ENCODE measurements at regions not wholly inside any gene's neighbourhood (a gene's known extent, or its start where the extent isn't known, plus 50 kb on each side); places are given as distances from the start of the nearest gene placed in this dataset.
"Not testable (repeated sequence)": the region's sequence is repeated elsewhere in the genome, so short reads cannot be mapped to it uniquely, and the experiment has no call there.

- no peak for DNase-seq (ENCODE audit: low spot score)
Measured at GRCh38 chr21:39000496-39000895, 182.8 kb downstream of the PSMG1 start.

- no peak for DNase-seq (ENCODE audit: low spot score)
Measured at GRCh38 chr21:38999161-38999560, 184.1 kb downstream of the PSMG1 start.

- not testable (repeated sequence) for DNase-seq (ENCODE audit: low spot score)
Measured at GRCh38 chr21:38998281-38998680, 185.0 kb downstream of the PSMG1 start.

- DNase-seq (ENCODE audit: low spot score), result not testable (repeated sequence)
Measured at GRCh38 chr21:38997843-38998175, 185.4 kb downstream of the PSMG1 start.

- DNase-seq (ENCODE audit: low spot score), result no peak
Measured at GRCh38 chr21:38997051-38997842, 186.0 kb downstream of the PSMG1 start.

- DNase-seq (ENCODE audit: low spot score), result no peak
Measured at GRCh38 chr21:38996355-38996754, 186.9 kb downstream of the PSMG1 start.

- DNase-seq (ENCODE audit: low spot score), result no peak
Measured at GRCh38 chr21:38995731-38996130, 187.5 kb downstream of the PSMG1 start.

GRCh38 chr21:38995071-38995669, 188.1 kb downstream of the PSMG1 start:
- no peak for DNase-seq (ENCODE audit: low spot score)

GRCh38 chr21:38994042-38994441, 188.3 kb downstream of the ETS2 start:
- no peak for DNase-seq (ENCODE audit: low spot score)

- DNase-seq (ENCODE audit: low spot score), result peak; percentile 80
Measured at GRCh38 chr21:38993561-38993960, 187.8 kb downstream of the ETS2 start.

GRCh38 chr21:38992737-38993136, 187.0 kb downstream of the ETS2 start:
- DNase-seq (ENCODE audit: low spot score), result no peak

GRCh38 chr21:38990424-38990794, 184.7 kb downstream of the ETS2 start:
- DNase-seq (ENCODE audit: low spot score), result no peak

- peak; percentile 69 for DNase-seq (ENCODE audit: low spot score)
Measured at GRCh38 chr21:38989745-38990423, 184.2 kb downstream of the ETS2 start.

GRCh38 chr21:38989379-38989744, 183.6 kb downstream of the ETS2 start:
- DNase-seq (ENCODE audit: low spot score), result no peak

GRCh38 chr21:38988509-38989378, 183.0 kb downstream of the ETS2 start:
- no peak for DNase-seq (ENCODE audit: low spot score)

GRCh38 chr21:38987633-38988508, 182.1 kb downstream of the ETS2 start:
- DNase-seq (ENCODE audit: low spot score), result no peak

GRCh38 chr21:38986806-38987632, 181.3 kb downstream of the ETS2 start:
- DNase-seq (ENCODE audit: low spot score), result no peak

GRCh38 chr21:38986406-38986805, 180.7 kb downstream of the ETS2 start:
- no peak for DNase-seq (ENCODE audit: low spot score)

GRCh38 chr21:38985568-38986378, 180.0 kb downstream of the ETS2 start:
- DNase-seq (ENCODE audit: low spot score), result peak; percentile 91
